G401 (cell line): ENCODE measurements at regions not wholly inside any gene's neighbourhood (a gene's known extent, or its start where the extent isn't known, plus 50 kb on each side); places are given as distances from the start of the nearest gene placed in this dataset.

ENCODE experiments used
- DNase-seq: peaks from one replicate; pipeline ENCODE4 v3.0.0-alpha.2; 2015; ENCODE audit warnings: low spot score
- in situ Hi-C: cut with HindIII; loops from 2 replicates; pipeline ENCODE4 v1.10.0; 2016; ENCODE audit warnings: low sequenced_read_pairs, mixed read lengths

- no peak for DNase-seq
- in situ Hi-C loops: no loop called here
Measured at GRCh38 chr6:15864708-15865062, 201.9 kb upstream of the DTNBP1 start.

DNA sequence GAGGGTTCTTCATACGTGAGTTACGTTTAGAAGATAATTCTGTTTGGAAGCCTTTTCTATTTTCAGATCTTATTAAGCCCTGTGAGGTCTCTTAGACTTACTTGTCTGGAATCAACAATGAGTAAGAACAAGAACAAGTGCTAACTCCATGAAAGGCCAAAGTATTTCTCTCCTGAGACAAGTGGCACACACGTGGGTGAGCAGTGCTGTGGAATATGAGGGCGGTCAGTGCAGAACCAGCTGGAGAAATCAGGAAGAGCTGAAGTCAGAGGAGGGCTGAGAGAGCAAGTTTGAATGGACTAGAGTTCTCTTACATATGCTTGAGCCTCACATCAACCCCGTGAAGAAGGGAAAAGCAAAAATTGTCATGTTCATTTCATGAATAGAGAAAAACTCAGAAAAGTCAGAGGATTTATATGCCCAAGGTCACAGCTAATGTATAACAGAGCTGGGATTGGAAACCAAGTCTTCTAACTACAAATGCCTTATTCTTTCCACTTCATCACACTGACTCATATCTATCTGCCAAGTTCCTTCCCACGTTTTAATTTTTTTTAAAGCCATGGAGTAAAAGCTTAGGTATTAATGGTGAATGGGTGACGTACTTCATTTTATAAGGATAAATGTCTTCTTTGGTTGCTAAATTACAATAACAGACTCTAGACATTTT, 201.3 kb upstream of the DTNBP1 start:
- in situ Hi-C loops: no loop called here
- DNase-seq: no peak

DNA sequence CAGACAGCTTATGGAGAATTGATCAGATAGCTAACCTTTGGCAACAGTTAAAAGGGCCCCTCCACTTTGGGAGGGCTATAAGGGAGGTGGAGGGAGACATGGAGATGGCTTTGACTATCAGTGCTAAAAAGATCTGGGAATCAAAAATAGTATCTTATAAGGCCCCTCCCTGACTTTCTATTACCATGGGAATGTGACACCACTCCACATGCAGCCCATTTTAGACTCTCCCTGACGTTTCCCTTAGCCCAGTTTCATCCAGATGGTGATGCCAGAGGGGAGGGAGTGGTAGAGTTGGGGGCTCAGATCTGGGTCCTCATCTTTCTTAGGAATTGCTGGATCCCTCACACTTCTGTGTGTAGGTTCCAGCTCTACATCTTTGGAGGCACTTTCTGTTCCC, 200.0 kb upstream of the DTNBP1 start:
- DNase-seq: no peak
- in situ Hi-C loops: no loop called here

GRCh38 chr6:15861486-15861885, 198.7 kb upstream of the DTNBP1 start:
- peak; percentile 84 for DNase-seq
- in situ Hi-C loops: no loop called here

DNA sequence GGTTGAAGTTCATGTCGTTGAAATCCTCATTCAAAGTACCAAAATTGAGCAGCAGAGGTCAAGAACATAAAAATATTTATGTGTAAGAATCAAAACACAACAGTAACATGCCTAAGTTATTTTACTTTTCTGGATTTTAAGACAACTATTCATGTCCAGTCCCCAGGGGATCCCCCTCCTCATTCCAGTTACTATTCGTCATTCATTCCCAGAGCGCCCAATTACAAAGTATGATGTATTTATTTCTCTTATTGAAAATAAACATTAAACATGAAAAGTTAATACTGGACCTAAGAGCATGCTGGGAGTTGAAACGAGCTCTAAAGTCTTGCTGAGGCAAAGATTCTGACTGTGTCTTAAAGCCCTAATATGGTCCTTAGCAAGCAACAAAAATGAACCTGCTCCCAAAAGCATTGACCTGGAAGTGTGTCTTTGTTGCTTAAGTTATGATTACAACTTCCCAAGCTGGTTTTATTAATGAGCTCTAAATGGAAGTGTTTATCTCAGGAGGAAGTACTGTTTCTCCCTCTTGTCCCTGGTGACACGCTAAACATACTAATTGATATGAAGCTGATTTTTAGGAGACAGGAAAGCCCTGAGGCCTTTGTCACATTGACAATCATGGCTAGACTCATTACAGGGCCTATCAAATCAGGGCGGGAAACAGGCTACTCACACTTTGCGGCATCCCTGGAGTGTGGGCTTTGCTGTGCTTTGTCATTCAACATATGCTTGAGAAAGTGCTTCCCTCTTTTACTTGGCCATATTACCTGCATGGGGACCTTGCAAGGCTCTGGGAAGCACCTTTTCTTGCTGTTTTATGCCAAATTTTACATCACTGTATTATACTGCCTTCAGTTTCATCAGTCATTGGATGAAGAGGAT, 192.2 kb upstream of the DTNBP1 start:
- in situ Hi-C loops: no loop called here

GRCh38 chr6:15854378-15854777, 191.6 kb upstream of the DTNBP1 start:
- in situ Hi-C loops: no loop called here
- DNase-seq: no peak

More for the DNA sequence above, 192.2 kb upstream of the DTNBP1 start:
- no peak for DNase-seq

- no peak for DNase-seq
- in situ Hi-C loops: no loop called here
Measured at GRCh38 chr6:15853259-15853658, 190.4 kb upstream of the DTNBP1 start.

DNA sequence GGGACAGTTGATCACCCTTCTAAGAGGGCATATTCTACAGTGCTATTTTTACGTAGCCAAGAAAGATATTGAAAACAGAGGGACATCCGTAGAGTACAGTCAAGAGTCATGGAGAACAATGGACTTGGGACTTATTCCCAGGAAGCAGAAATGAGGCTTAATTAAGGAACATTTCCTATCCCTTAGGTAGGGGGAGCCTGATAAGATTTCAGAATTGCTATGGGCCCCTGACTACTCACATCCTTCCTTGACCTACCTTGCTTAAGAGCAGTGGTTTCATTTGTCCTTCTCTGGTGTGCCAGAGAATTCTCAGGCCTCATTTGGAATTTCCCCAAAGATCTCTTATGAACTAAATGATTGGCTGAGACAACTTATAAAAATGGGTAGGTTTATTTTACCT, 189.5 kb upstream of the DTNBP1 start:
- in situ Hi-C loops: no loop called here

DNA sequence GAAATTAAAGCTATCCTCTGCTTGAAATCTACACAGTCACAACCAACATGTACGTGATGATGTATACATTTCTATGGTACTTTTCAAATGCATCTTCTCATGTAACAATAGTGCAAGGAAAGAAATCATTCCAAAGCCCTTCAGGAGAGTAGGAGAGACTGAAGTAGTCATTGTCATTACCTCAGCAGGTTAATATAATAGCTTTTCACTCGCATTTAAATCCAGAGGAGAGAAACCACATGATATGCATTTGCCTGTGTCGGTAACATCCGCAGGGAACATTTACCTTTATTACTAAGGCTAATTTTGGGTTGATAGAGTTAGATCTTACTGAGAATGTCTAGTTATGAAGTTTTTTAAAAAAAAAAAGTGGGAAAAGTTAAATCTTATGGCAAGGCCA, 186.6 kb upstream of the DTNBP1 start:
- DNase-seq: no peak
- in situ Hi-C loops: no loop called here

More for the DNA sequence above, 189.5 kb upstream of the DTNBP1 start:
- DNase-seq: no peak

DNA sequence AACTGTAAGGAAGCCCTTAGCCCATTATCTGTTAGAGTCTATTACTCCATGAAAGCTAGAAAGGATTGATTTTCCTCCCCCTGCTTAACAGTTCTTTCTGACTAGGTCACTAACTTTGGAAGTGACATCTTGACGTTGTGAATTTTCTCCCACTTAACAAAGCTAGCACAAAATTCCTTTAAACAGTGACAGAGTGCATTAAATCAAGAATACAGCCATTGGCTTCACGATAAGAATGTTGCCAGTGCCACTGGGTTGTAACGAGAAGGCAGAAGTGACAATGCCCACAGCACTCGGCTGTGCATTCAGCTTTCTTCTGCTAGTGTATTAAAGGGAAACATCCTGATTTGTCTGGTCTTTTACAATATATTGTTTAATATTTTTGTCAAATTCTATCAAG, 182.7 kb upstream of the DTNBP1 start:
- DNase-seq: no peak
- in situ Hi-C loops: no loop called here

GRCh38 chr6:15843764-15844163, 180.9 kb upstream of the DTNBP1 start:
- DNase-seq: no peak
- in situ Hi-C loops: no loop called here

GRCh38 chr6:15843226-15843625, 180.4 kb upstream of the DTNBP1 start:
- no peak for DNase-seq
- in situ Hi-C loops: no loop called here

DNA sequence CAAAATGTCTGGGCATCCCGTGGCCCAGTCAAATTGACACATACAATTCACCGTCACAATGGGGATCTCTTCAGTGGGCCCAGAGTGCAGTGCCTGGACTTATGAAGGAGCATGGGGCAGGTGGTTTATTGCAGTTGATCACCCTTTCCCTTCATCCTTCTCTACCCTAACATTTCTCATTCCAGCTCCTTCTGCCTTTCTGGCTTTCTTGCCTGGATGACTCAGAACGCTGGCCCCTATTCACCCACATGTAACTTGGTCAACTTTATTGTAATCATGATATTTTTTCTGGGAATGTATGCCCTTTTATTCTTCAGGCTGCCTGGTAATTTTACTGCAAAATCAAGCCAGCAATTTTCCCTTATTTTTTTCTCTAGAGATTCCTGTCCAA, 179.9 kb upstream of the DTNBP1 start:
- DNase-seq: no peak
- in situ Hi-C loops: no loop called here

DNA sequence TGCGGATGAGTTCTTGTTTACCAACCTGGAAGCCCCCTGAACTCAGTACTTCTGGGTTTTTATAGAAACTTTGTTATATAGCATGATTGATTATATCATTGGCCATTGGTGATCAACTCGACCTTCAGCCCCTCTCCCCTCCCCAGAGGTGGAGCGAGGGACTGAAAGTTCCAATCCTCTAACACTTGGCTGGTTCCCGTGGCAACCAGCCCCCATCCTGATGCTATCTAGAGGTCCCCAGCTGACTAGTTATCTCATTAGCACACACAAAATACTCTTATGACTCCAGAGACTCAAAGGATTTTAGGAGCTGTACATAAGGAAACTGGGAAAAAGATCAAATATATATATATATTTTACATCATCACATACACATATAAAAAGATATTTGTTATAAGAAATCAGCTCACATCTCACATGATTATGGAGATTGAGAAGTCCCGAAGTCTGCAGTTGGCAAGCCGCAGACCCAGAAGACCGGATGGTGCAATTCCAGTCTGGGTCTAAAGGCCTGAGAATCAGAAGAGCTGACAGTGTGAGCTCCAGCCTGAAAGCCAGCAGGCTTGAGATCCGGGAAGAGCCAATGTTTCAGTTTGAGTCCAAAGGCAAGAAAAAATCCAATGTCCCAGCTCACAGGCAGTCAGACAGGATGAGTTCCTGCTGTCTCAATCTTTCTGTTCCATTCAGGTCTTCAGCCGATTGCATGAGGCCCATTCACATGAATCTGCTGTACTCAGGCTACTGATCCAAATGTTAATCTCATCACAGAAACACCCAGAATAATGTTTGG, 179.3 kb upstream of the DTNBP1 start:
- in situ Hi-C loops: no loop called here
- DNase-seq: peak; percentile 41

- no peak for DNase-seq
- in situ Hi-C loops: no loop called here
Measured at GRCh38 chr6:15839969-15840541, 177.2 kb upstream of the DTNBP1 start.

DNA sequence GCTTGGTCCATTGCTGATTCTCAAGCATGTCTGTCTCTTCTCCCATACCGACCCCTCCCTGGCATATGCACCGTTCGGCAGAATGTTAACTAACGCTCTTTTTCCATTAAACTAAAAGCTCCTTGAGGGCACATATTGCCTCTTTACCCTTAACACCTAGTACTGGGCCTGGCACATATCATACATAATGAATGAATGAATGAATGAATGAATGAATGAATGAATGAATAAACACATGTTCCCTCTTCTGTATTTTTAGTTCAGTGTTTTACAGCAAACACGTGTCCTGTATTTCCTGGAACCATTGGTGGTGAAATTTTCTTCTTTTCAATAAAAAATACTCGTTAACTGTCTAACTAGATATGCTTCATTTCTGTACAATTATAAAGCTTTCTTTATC, 174.4 kb upstream of the DTNBP1 start:
- in situ Hi-C loops: no loop called here
- no peak for DNase-seq

- in situ Hi-C loops: no loop called here
- no peak for DNase-seq
Measured at GRCh38 chr6:15832841-15833240, 170.0 kb upstream of the DTNBP1 start.

- DNase-seq: no peak
- in situ Hi-C loops: no loop called here
Measured at GRCh38 chr6:15829156-15829555, 166.3 kb upstream of the DTNBP1 start.

DNA sequence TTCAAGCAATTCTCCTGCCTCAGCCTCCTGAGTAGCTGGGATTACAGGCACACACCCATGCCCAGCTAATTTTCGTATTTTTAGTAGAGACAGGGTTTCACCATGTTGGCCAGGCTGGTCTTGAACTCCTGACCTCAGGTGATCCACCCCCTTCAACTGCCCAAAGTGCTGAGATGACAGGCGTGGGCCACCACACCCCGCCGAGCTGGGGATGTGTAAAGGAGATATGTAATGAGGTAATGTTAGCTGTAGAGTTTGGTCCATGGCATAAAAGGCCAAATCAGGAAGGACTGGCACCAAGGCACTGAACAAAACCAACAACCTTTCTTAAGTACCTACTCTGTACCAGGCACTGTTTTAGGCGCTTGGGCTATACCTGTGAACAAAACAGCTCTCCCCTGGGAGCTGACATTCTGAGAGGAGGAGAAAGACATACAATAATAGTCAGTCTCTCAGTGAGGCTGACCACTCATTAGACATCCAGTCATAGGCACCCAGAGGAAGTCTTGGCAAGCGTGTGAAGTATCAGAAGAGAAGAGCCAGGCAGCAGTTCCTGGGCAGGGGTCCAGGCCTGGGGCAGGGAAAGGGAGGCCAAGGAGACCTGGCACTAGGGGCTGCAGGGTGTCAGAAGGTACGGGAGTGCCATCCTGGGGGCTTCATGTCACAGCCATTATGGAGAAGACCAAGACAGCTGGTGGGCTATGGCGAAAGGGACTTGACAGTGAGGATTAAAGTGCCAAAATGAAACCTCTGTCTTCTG, 164.8 kb upstream of the DTNBP1 start:
- in situ Hi-C loops: no loop called here
- no peak for DNase-seq
